Breast epithelium (tissue), 4 donors: ENCODE measurements at regions not wholly inside any gene's neighbourhood (a gene's known extent, or its start where the extent isn't known, plus 50 kb on each side); places are given as distances from the start of the nearest gene placed in this dataset.

ENCODE experiments used
- DNase-seq, 2 donors: peaks; one replicate each; pipeline ENCODE4 v3.0.0-alpha.2; 2019; ENCODE audit warnings: low spot score in 2 of 2
- H3K27ac ChIP-seq, 2 donors: fragments of 200-600 bp; sonication (generic) in 1 of 2; one replicate each; pipeline ENCODE4 v1.5.1; 2016 to 2019; ENCODE audit warnings: mild to moderate bottlenecking in 1 of 2
- H3K27me3 ChIP-seq, 2 donors: fragments of 200-600 bp; sonication (generic) in 1 of 2; one replicate each; pipeline versions ENCODE4 v1.5.1 to v1.6.0; 2017 to 2019; ENCODE audit warnings: control low read depth in 1 of 2, mild to moderate bottlenecking in 1 of 2
- H3K36me3 ChIP-seq: fragments of 200-600 bp; one replicate; pipeline ENCODE4 v1.5.1; 2019
- H3K4me1 ChIP-seq, 2 donors: fragments of 200-600 bp; sonication (generic); one replicate each; pipeline ENCODE4 v1.5.1; 2016 to 2019; ENCODE audit warnings: control low read depth in 1 of 2
- H3K4me3 ChIP-seq, 3 donors: fragments of 200-600 bp; sonication (generic); 1 replicate in 2 of 3; 2 replicates in 1 of 3; pipeline ENCODE4 v1.5.1; 2016 to 2019; ENCODE audit warnings: mild to moderate bottlenecking in 3 of 3, moderate library complexity in 2 of 3
- H3K9me3 ChIP-seq, 2 donors: fragments of 200-600 bp; sonication (generic) in 1 of 2; one replicate each; pipeline ENCODE4 v1.5.1; 2016 to 2019; ENCODE audit warnings: control low read depth in 1 of 2
- CTCF ChIP-seq, 3 donors: fragments of 450-650 bp; IDR thresholded peaks; one replicate each; pipeline ENCODE4 v1.5.1; 2016 to 2017; ENCODE audit warnings: antibody characterized with exemption in 3 of 3, mild to moderate bottlenecking in 3 of 3, moderate library complexity in 3 of 3
- POLR2A ChIP-seq: fragments of 450-650 bp; IDR thresholded peaks from one replicate; pipeline ENCODE4 v1.6.1; 2016; ENCODE audit warnings: antibody characterized with exemption, mild to moderate bottlenecking, moderate library complexity
- POLR2AphosphoS5 ChIP-seq, 3 donors: sonication (generic); formaldehyde crosslinking; IDR thresholded peaks; one replicate each; pipeline ENCODE4 v1.6.1; 2017; ENCODE audit warnings: antibody characterized with exemption in 3 of 3
- intact Hi-C: fragments of 100-400 bp; cut with DNase I; formaldehyde crosslinking; loops from one replicate; pipeline ENCODE4 v1.15.1; 2023; ENCODE audit warnings: low total_unique reads

- Histone ChIP-seq H3K36me3 (no peaks in the 10 kb centered on the region), H3K4me3 (no peak overlapping the region), H3K27ac (no peak overlapping the region), H3K27me3 (no peaks in the 10 kb centered on the region), H3K9me3 (no peaks in the 10 kb centered on the region), H3K4me1 (no peaks in the 10 kb centered on the region)
- no peak for DNase-seq
- intact Hi-C loops, result no loop called here
- no peak for TF ChIP-seq POLR2A
- no peak for TF ChIP-seq POLR2AphosphoS5 (IDR thresholded peaks at IDR 0.05)
- TF ChIP-seq CTCF (IDR thresholded peaks at IDR 0.05), result no peak
Observed at GRCh38 chr3:117586161-117586560, 876.6 kb downstream of the TUSC7 start.

- Histone ChIP-seq H3K27me3 (no peaks in the 10 kb centered on the region), H3K27ac (no peak overlapping the region), H3K9me3 (no peaks in the 10 kb centered on the region), H3K36me3 (no peaks in the 10 kb centered on the region), H3K4me1 (no peaks in the 10 kb centered on the region), H3K4me3 (no peak overlapping the region)
- intact Hi-C loops, result no loop called here
- DNase-seq, result no peak
- TF ChIP-seq POLR2AphosphoS5 (IDR thresholded peaks at IDR 0.05), result no peak
- TF ChIP-seq POLR2A, result no peak
- TF ChIP-seq CTCF (IDR thresholded peaks at IDR 0.05), result no peak
Observed at GRCh38 chr3:117587416-117587815, 877.8 kb downstream of the TUSC7 start.

GRCh38 chr3:117589454-117589853 is 879.9 kb downstream of the TUSC7 start:
- TF ChIP-seq POLR2A (no peak), CTCF (IDR thresholded peaks at IDR 0.05) (no peak)
- DNase-seq, result no peak
- Histone ChIP-seq H3K27ac (no peak overlapping the region), H3K9me3 (no peaks in the 10 kb centered on the region), H3K4me3 (no peak overlapping the region), H3K36me3 (no peaks in the 10 kb centered on the region), H3K4me1 (no peaks in the 10 kb centered on the region), H3K27me3 (no peaks in the 10 kb centered on the region)
- intact Hi-C loops, result no loop called here

GRCh38 chr3:117595615-117596014 is 886.0 kb downstream of the TUSC7 start:
- TF ChIP-seq POLR2A (no peak), CTCF (IDR thresholded peaks at IDR 0.05) (no peak), POLR2AphosphoS5 (IDR thresholded peaks at IDR 0.05) (no peak)
- H3K4me3 ChIP-seq, result no peak overlapping the region
- no peaks in the 10 kb centered on the region for H3K4me1 ChIP-seq
- no peak for DNase-seq
- no peaks in the 10 kb centered on the region for H3K36me3 ChIP-seq
- H3K27ac ChIP-seq, result no peak overlapping the region
- intact Hi-C loops, result no loop called here
- no peaks in the 10 kb centered on the region for H3K27me3 ChIP-seq
- H3K9me3 ChIP-seq, result no peaks in the 10 kb centered on the region

- intact Hi-C loops, result no loop called here
- Histone ChIP-seq H3K9me3 (no peaks in the 10 kb centered on the region), H3K27me3 (no peaks in the 10 kb centered on the region), H3K4me1 (no peaks in the 10 kb centered on the region), H3K36me3 (no peaks in the 10 kb centered on the region), H3K4me3 (no peak overlapping the region), H3K27ac (no peak overlapping the region)
- DNase-seq, result no peak
- TF ChIP-seq POLR2A (no peak), CTCF (IDR thresholded peaks at IDR 0.05) (no peak), POLR2AphosphoS5 (IDR thresholded peaks at IDR 0.05) (no peak)
Observed at GRCh38 chr3:117596503-117596902, 886.9 kb downstream of the TUSC7 start.
